Natural killer cell (primary cell): ENCODE measurements at regions not wholly inside any gene's neighbourhood (a gene's known extent, or its start where the extent isn't known, plus 50 kb on each side); places are given as distances from the start of the nearest gene placed in this dataset.

Source experiments
- ATAC-seq, 3 donors: fragments of 150-1000 bp in 2 of 3; fragments of 200-7000 bp in 1 of 3; cut with Tn5 transposase; 1 replicate in 1 of 3; 2 replicates in 2 of 3; pipeline ENCODE4 v1.10.0; 2021; ENCODE audit warnings: mild to moderate bottlenecking in 2 of 3, moderate library complexity in 2 of 3
- DNase-seq, 2 donors: peaks; one replicate each; pipeline versions ENCODE4 v3.0.0 to v3.0.0-alpha.2; 2013 to 2021; ENCODE audit warnings: mixed read lengths in 1 of 2
- H3K27ac ChIP-seq: one replicate; pipeline ENCODE4 v1.5.1; 2013; ENCODE audit warnings: mild to moderate bottlenecking, low read length
- H3K27me3 ChIP-seq: one replicate; pipeline ENCODE4 v1.6.1; 2013; ENCODE audit warnings: low read length; ENCODE audit not compliant: control insufficient read depth, insufficient read depth
- H3K36me3 ChIP-seq: one replicate; pipeline ENCODE4 v1.6.1; 2013; ENCODE audit warnings: low read length; ENCODE audit not compliant: control insufficient read depth, insufficient read depth
- H3K4me1 ChIP-seq: one replicate; pipeline ENCODE4 v1.6.1; 2013; ENCODE audit warnings: low read length; ENCODE audit not compliant: control insufficient read depth, insufficient read depth
- H3K4me3 ChIP-seq: one replicate; pipeline ENCODE4 v1.5.1; 2013; ENCODE audit warnings: low read length
- H3K9me3 ChIP-seq: one replicate; pipeline ENCODE4 v1.6.1; 2013; ENCODE audit warnings: low read length; ENCODE audit not compliant: control insufficient read depth, insufficient read depth
- H3K27ac Mint-ChIP-seq, 2 donors: one replicate each; pipeline ENCODE4 v1.8.0; 2022; ENCODE audit warnings: mild to moderate bottlenecking in 2 of 2, mixed read lengths in 2 of 2, moderate library complexity in 1 of 2
- H3K27me3 Mint-ChIP-seq, 2 donors: one replicate each; pipeline ENCODE4 v1.8.0; 2022; ENCODE audit warnings: low read depth in 2 of 2, mixed read lengths in 2 of 2
- H3K36me3 Mint-ChIP-seq: one replicate; pipeline ENCODE4 v1.8.0; 2022; ENCODE audit warnings: mixed read lengths
- H3K4me1 Mint-ChIP-seq, 2 donors: one replicate each; pipeline ENCODE4 v1.8.0; 2022; ENCODE audit warnings: mixed read lengths in 2 of 2
- H3K4me3 Mint-ChIP-seq: one replicate; pipeline ENCODE4 v1.8.0; 2022; ENCODE audit warnings: mild to moderate bottlenecking, moderate library complexity, mixed read lengths
- H3K9me3 Mint-ChIP-seq, 2 donors: one replicate each; pipeline ENCODE4 v1.8.0; 2022; ENCODE audit warnings: mixed read lengths in 2 of 2
- CTCF ChIP-seq: fragments of 200-600 bp; IDR thresholded peaks from one replicate; pipeline ENCODE4 v1.8.0; 2022; ENCODE audit warnings: antibody characterized with exemption
- WGBS: methylation state at CpG from one replicate; pipeline ENCODE4 v1.1.7; 2013; ENCODE audit warnings: missing lambda C conversion rate; ENCODE audit not compliant: insufficient coverage; 5-methylcytosine and 5-hydroxymethylcytosine counted together
- intact Hi-C: fragments of 100-400 bp; cut with micrococcal nuclease; formaldehyde crosslinking; loops from one replicate; pipeline ENCODE4 v1.14.2; 2022

DNA sequence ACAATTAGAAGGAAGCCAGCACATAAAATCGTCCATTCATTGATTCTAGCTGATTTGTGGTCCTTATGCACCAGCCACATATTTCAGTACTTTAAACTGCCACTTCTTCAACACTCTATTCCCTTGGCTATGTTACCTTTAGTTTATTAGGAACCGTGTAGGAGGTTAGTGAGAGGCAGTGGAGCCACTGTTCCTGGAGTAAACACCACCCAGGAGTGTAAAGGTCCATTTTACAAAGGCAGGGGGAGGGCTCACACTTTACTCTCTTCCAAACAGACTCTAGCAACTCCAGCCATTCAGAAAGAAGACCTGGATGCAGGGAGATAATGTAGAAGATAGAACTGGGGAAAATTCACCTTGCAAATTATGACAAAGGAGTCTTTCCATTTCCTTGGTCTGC lies 170.2 kb upstream of the RPS23 start:
- no peaks in the 10 kb centered on the region for H3K27me3 ChIP-seq
- intact Hi-C loops: no loop called here
- ATAC-seq (no peak), DNase-seq (no peak)
- H3K27ac ChIP-seq: no peak overlapping the region
- Mint-ChIP-seq H3K9me3 (no peaks in the 10 kb centered on the region), H3K4me1 (no peaks in the 10 kb centered on the region), H3K27me3 (peaks cover 0 to 2% of the 10 kb centered on the region in 2 donors), H3K4me3 (no peak overlapping the region), H3K27ac (no peak overlapping the region), H3K36me3 (no peaks in the 10 kb centered on the region)
- H3K4me1 ChIP-seq: no peaks in the 10 kb centered on the region
- no peaks in the 10 kb centered on the region for H3K36me3 ChIP-seq
- no peak overlapping the region for H3K4me3 ChIP-seq
- TF ChIP-seq CTCF: no peak
- H3K9me3 ChIP-seq: no peaks in the 10 kb centered on the region
- WGBS: 71% methylated on average over 1 of the region's 2 CpGs

DNA sequence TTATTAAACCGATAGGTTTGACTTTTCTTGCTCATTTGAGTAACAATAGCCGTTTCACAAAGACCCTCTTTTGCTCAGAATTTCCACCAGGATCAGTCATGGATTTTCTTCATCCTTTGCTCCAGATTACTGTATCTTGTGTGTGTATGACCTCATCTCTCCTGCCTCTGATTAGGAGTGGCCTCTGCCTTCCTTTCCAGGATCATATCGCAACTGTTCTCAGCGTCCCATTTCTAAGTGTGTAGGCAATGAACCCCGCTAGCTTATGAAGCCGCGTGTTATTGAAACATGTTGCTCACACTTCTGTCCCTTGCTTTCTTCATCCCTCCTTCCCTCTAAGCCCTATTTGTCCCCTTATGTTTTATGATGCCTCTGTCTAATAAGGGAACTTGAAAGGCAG lies 169.8 kb upstream of the RPS23 start:
- Histone ChIP-seq H3K9me3 (no peaks in the 10 kb centered on the region), H3K4me1 (no peaks in the 10 kb centered on the region), H3K4me3 (no peak overlapping the region), H3K27ac (no peak overlapping the region), H3K36me3 (no peaks in the 10 kb centered on the region), H3K27me3 (no peaks in the 10 kb centered on the region)
- no peak for TF ChIP-seq CTCF
- Mint-ChIP-seq H3K4me1 (no peaks in the 10 kb centered on the region), H3K27me3 (peaks cover 0 to 2% of the 10 kb centered on the region in 2 donors), H3K4me3 (no peak overlapping the region), H3K9me3 (no peaks in the 10 kb centered on the region), H3K36me3 (no peaks in the 10 kb centered on the region), H3K27ac (no peak overlapping the region)
- DNase-seq (no peak), ATAC-seq (no peak)
- WGBS: 91% methylated on average over 7 of the region's 7 CpGs
- intact Hi-C loops: no loop called here

- no peaks in the 10 kb centered on the region for H3K9me3 ChIP-seq
- no peak for DNase-seq
- Mint-ChIP-seq H3K4me1 (no peaks in the 10 kb centered on the region), H3K27ac (no peak overlapping the region), H3K9me3 (no peaks in the 10 kb centered on the region), H3K36me3 (no peaks in the 10 kb centered on the region), H3K27me3 (peaks cover 0 to 2% of the 10 kb centered on the region in 2 donors), H3K4me3 (no peak overlapping the region)
- H3K36me3 ChIP-seq: no peaks in the 10 kb centered on the region
- H3K27ac ChIP-seq: no peak overlapping the region
- ATAC-seq: no peak
- no peak overlapping the region for H3K4me3 ChIP-seq
- H3K27me3 ChIP-seq: no peaks in the 10 kb centered on the region
- intact Hi-C loops: no loop called here
- no peaks in the 10 kb centered on the region for H3K4me1 ChIP-seq
- TF ChIP-seq CTCF: no peak
These were observed 168.7 kb upstream of the RPS23 start for GRCh38 chr5:82446809-82447208.

- intact Hi-C loops: no loop called here
- TF ChIP-seq CTCF: no peak
- no peak overlapping the region for H3K4me3 Mint-ChIP-seq
These were observed 167.7 kb upstream of the RPS23 start for GRCh38 chr5:82445726-82446335.

More at GRCh38 chr5:82445726-82446335, 167.7 kb upstream of the RPS23 start:
- Mint-ChIP-seq H3K36me3 (no peaks in the 10 kb centered on the region), H3K27me3 (peaks cover 0 to 2% of the 10 kb centered on the region in 2 donors), H3K9me3 (no peaks in the 10 kb centered on the region), H3K4me1 (no peaks in the 10 kb centered on the region), H3K27ac (no peak overlapping the region)
- Histone ChIP-seq H3K27ac (no peak overlapping the region), H3K36me3 (no peaks in the 10 kb centered on the region), H3K4me3 (no peak overlapping the region), H3K9me3 (no peaks in the 10 kb centered on the region), H3K4me1 (no peaks in the 10 kb centered on the region), H3K27me3 (no peaks in the 10 kb centered on the region)
- 82% methylated on average over 3 of the region's 3 CpGs for WGBS
- no peak for ATAC-seq
- no peak for DNase-seq
